ENCODE measurements at regions not wholly inside any gene's neighbourhood (a gene's known extent, or its start where the extent isn't known, plus 50 kb on each side); places are given as distances from the start of the nearest gene placed in this dataset.

- DNase-seq (ENCODE audit: low spot score), result no peak
Observed at GRCh38 chr20:25135031-25135430, 53.1 kb upstream of the VSX1 start.

DNA sequence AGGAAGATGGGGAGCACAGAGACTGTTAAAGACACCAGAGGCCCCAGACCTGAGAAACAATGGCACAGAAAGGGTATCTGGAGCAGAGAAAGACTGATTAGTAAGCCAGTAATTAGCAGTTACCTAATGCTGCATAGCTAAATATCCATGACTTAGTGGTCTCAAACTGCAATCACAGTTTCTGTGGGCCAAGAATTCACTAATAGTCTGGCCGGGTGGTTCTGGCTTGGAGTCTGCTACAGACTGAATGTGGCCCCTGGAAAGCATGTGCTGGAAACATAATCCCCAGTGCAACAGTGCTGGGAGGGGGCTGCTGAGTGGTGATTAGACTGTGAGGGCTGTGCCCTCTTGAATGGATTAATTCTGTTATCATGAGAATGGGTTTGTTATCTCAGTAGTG lies 54.1 kb upstream of the VSX1 start:
- DNase-seq (ENCODE audit: low spot score), result no peak

DNA sequence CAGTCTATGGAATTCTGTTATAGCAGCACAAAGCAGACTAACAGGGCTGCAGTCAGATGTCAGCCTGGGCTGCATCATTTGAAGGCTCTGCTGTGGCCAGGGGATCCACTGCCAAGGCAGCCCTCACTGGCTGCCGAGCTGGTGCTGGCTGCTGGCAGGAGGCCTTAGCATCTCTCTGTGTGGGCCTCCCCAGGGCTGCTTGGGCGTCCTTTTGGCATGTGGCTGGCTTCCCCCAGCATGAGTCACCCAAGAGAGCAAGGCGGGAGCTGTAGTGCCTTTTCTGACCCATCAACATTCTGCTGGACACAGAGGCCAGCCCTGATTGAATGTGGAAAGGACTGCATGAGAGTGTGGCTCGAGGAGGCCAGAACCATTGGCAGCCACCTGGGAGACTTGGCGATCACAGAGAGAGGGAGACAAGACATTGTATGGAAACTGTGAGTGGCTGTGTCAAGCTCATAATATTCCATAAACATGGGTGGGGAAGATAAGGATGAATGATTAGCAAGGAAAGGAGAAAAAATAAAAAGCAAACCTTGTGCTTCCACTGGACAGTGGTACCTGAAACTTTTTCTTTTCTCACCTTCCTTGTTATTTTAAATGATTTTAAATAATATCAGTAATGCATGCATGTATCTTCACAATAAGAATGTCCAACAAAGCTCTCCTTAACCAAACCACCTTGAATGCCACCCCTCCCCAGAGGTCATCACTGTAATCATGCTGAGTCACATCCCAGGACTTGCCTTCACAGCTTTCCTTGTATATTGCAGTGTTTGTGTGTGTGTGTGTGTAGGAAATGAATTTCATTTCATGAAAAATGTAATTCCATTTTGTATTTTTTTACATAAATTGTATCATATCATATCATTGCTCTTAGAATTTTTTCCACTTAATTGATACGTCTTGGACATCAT lies 55.0 kb upstream of the VSX1 start:
- peak; percentile 27 for DNase-seq (ENCODE audit: low spot score)

- DNase-seq (ENCODE audit: low spot score), result no peak
Observed at GRCh38 chr20:25139029-25139705, 56.3 kb upstream of the ENTPD6 start.

- DNase-seq (ENCODE audit: low spot score), result no peak
Observed at GRCh38 chr20:25140968-25141367, 54.5 kb upstream of the ENTPD6 start.

DNA sequence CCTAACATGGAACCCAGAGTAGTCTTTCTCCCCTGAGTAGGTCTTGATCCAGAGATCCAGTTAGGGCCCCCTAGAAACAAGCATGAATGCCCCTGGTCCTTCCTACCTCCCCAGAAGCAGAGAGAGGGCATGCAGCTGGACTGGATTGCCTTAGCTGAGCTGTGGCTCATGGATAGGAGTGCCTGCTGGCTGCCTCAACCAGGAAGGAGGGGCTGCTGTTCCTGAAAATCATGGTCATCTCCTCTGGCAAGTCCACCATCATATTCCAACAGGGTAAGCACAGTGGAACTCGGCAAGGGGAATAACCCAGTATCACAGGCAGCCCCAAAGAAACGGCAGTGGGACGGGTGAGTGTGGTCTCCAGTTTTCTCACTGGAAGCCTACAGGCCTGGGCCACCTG lies 53.1 kb upstream of the ENTPD6 start:
- no peak for DNase-seq (ENCODE audit: low spot score)

- no peak for DNase-seq (ENCODE audit: low spot score)
Observed at GRCh38 chr20:25145131-25145530, 50.4 kb upstream of the ENTPD6 start.
